ENCODE measurements at regions not wholly inside any gene's neighbourhood (a gene's known extent, or its start where the extent isn't known, plus 50 kb on each side); places are given as distances from the start of the nearest gene placed in this dataset.

DNA sequence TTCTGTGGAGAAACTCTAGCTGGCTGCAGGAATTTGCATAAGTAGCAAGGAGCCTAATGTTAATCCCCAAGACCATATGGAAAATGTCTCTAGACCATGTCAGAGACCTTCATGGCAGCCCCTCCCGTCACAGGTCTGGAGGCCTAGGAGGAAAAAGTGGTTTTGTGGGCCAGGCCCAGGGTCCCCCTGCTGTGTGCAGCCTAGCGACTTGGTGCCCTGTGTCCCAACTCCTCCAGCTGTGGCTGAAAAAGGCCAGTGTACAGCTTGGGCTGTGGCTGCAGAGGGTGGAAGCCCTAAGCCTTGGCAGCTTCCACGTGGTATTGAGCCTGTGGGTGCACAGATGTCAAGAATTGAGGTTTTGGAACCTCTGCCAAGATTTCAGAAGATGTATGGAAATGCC is 306.9 kb upstream of the CA10 start:
- TF ChIP-seq POLR2A (IDR thresholded peaks at IDR 0.05) (no peak), EP300 (IDR thresholded peaks at IDR 0.05) (no peak)
- TF ChIP-seq, protein P1, sequence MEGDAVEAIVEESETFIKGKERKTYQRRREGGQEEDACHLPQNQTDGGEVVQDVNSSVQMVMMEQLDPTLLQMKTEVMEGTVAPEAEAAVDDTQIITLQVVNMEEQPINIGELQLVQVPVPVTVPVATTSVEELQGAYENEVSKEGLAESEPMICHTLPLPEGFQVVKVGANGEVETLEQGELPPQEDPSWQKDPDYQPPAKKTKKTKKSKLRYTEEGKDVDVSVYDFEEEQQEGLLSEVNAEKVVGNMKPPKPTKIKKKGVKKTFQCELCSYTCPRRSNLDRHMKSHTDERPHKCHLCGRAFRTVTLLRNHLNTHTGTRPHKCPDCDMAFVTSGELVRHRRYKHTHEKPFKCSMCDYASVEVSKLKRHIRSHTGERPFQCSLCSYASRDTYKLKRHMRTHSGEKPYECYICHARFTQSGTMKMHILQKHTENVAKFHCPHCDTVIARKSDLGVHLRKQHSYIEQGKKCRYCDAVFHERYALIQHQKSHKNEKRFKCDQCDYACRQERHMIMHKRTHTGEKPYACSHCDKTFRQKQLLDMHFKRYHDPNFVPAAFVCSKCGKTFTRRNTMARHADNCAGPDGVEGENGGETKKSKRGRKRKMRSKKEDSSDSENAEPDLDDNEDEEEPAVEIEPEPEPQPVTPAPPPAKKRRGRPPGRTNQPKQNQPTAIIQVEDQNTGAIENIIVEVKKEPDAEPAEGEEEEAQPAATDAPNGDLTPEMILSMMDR (IDR thresholded peaks at IDR 0.05): no peak

Data from tibial nerve (tissue), 4 donors.